NCI-H526 (cell line): ENCODE measurements at regions not wholly inside any gene's neighbourhood (a gene's known extent, or its start where the extent isn't known, plus 50 kb on each side); places are given as distances from the start of the nearest gene placed in this dataset.
"Not testable (repeated sequence)": the region's sequence is repeated elsewhere in the genome, so short reads cannot be mapped to it uniquely, and the experiment has no call there.

Source experiments
- DNase-seq, 2 experiments: peaks; one replicate each; lab custom pipeline; 2025; lab: John Stamatoyannopoulos, UW

GRCh38 chr3:96483781-96484180 lies 330.6 kb upstream of the EPHA6 start:
- DNase-seq: no peak

- DNase-seq: no peak
Measured at GRCh38 chr3:96488708-96489107, 325.7 kb upstream of the EPHA6 start.

GRCh38 chr3:96491023-96491422 lies 323.4 kb upstream of the EPHA6 start:
- no peak for DNase-seq

- no peak for DNase-seq
Measured at GRCh38 chr3:96491868-96492267, 322.5 kb upstream of the EPHA6 start.

- DNase-seq: no peak
Measured at GRCh38 chr3:96510334-96510733, 304.1 kb upstream of the EPHA6 start.

GRCh38 chr3:96537165-96537564 lies 277.2 kb upstream of the EPHA6 start:
- DNase-seq: no peak

GRCh38 chr3:96538186-96538585 lies 276.2 kb upstream of the EPHA6 start:
- no peak for DNase-seq

- no peak for DNase-seq
Measured at GRCh38 chr3:96548073-96548472, 266.3 kb upstream of the EPHA6 start.

GRCh38 chr3:96576935-96577334 lies 237.5 kb upstream of the EPHA6 start:
- DNase-seq: no peak

- DNase-seq: no peak
Measured at GRCh38 chr3:96584066-96584465, 230.3 kb upstream of the EPHA6 start.

GRCh38 chr3:96606865-96607264 lies 207.5 kb upstream of the EPHA6 start:
- DNase-seq: not testable (repeated sequence)

- DNase-seq: no peak
Measured at GRCh38 chr3:96619475-96619874, 194.9 kb upstream of the EPHA6 start.

- no peak for DNase-seq
Measured at GRCh38 chr3:96622878-96623277, 191.5 kb upstream of the EPHA6 start.

GRCh38 chr3:96631050-96631449 lies 183.3 kb upstream of the EPHA6 start:
- no peak for DNase-seq

GRCh38 chr3:96646596-96646995 lies 167.8 kb upstream of the EPHA6 start:
- DNase-seq: no peak

GRCh38 chr3:96657710-96658109 lies 156.7 kb upstream of the EPHA6 start:
- no peak for DNase-seq

GRCh38 chr3:96671861-96672595 lies 142.4 kb upstream of the EPHA6 start:
- DNase-seq: not testable (repeated sequence)

GRCh38 chr3:96677156-96677555 lies 137.2 kb upstream of the EPHA6 start:
- no peak for DNase-seq

- no peak for DNase-seq
Measured at GRCh38 chr3:96678325-96678724, 136.1 kb upstream of the EPHA6 start.

- DNase-seq: peak in 1 of 2 experiments; percentile 26
Measured at GRCh38 chr3:96700322-96701315, 113.8 kb upstream of the EPHA6 start.

GRCh38 chr3:96705895-96706294 lies 108.5 kb upstream of the EPHA6 start:
- DNase-seq: no peak

- DNase-seq: no peak
Measured at GRCh38 chr3:96706509-96706908, 107.9 kb upstream of the EPHA6 start.

- DNase-seq: no peak
Measured at GRCh38 chr3:96711816-96712215, 102.6 kb upstream of the EPHA6 start.
